ENCODE measurements at regions not wholly inside any gene's neighbourhood (a gene's known extent, or its start where the extent isn't known, plus 50 kb on each side); places are given as distances from the start of the nearest gene placed in this dataset.

- no peak for DNase-seq (ENCODE audit: low read depth in 2 of 3, low spot score in 2 of 3)
Observed at GRCh38 chr1:230517326-230517725, 91.2 kb upstream of the PGBD5 start.

- no peak for DNase-seq (ENCODE audit: low read depth in 2 of 3, low spot score in 2 of 3)
Observed at GRCh38 chr1:230516889-230517288, 90.8 kb upstream of the PGBD5 start.

GRCh38 chr1:230515451-230516145, 89.5 kb upstream of the PGBD5 start:
- DNase-seq (ENCODE audit: low read depth in 2 of 3, low spot score in 2 of 3): no peak

GRCh38 chr1:230510496-230510895, 84.4 kb upstream of the PGBD5 start:
- DNase-seq (ENCODE audit: low read depth in 2 of 3, low spot score in 2 of 3): no peak

- DNase-seq (ENCODE audit: low read depth in 2 of 3, low spot score in 2 of 3): no peak
Observed at GRCh38 chr1:230509281-230509977, 83.3 kb upstream of the PGBD5 start.

- peak in 2 of 3 donors; percentile 14 to 34 for DNase-seq (ENCODE audit: low read depth in 2 of 3, low spot score in 2 of 3)
Observed at GRCh38 chr1:230507666-230508402, 81.7 kb upstream of the PGBD5 start.

GRCh38 chr1:230507236-230507635, 81.1 kb upstream of the PGBD5 start:
- no peak for DNase-seq (ENCODE audit: low read depth in 2 of 3, low spot score in 2 of 3)

- no peak for DNase-seq (ENCODE audit: low read depth in 2 of 3, low spot score in 2 of 3)
Observed at GRCh38 chr1:230506451-230506850, 80.3 kb upstream of the PGBD5 start.

GRCh38 chr1:230504310-230504709, 78.2 kb upstream of the PGBD5 start:
- DNase-seq (ENCODE audit: low read depth in 2 of 3, low spot score in 2 of 3): no peak

GRCh38 chr1:230503726-230504125, 77.6 kb upstream of the PGBD5 start:
- DNase-seq (ENCODE audit: low read depth in 2 of 3, low spot score in 2 of 3): no peak

GRCh38 chr1:230502996-230503395, 76.9 kb upstream of the PGBD5 start:
- DNase-seq (ENCODE audit: low read depth in 2 of 3, low spot score in 2 of 3): no peak

GRCh38 chr1:230502306-230502705, 76.2 kb upstream of the PGBD5 start:
- DNase-seq (ENCODE audit: low read depth in 2 of 3, low spot score in 2 of 3): no peak

GRCh38 chr1:230501849-230502248, 75.7 kb upstream of the PGBD5 start:
- DNase-seq (ENCODE audit: low read depth in 2 of 3, low spot score in 2 of 3): no peak

GRCh38 chr1:230501242-230501641, 75.1 kb upstream of the PGBD5 start:
- no peak for DNase-seq (ENCODE audit: low read depth in 2 of 3, low spot score in 2 of 3)

GRCh38 chr1:230500063-230500462, 73.9 kb upstream of the PGBD5 start:
- DNase-seq (ENCODE audit: low read depth in 2 of 3, low spot score in 2 of 3): no peak

- no peak for DNase-seq (ENCODE audit: low read depth in 2 of 3, low spot score in 2 of 3)
Observed at GRCh38 chr1:230499496-230499895, 73.4 kb upstream of the PGBD5 start.

- no peak for DNase-seq (ENCODE audit: low read depth in 2 of 3, low spot score in 2 of 3)
Observed at GRCh38 chr1:230498704-230499103, 72.6 kb upstream of the PGBD5 start.

- no peak for DNase-seq (ENCODE audit: low read depth in 2 of 3, low spot score in 2 of 3)
Observed at GRCh38 chr1:230496451-230496850, 70.3 kb upstream of the PGBD5 start.

GRCh38 chr1:230495891-230496385, 69.8 kb upstream of the PGBD5 start:
- no peak for DNase-seq (ENCODE audit: low read depth in 2 of 3, low spot score in 2 of 3)

GRCh38 chr1:230495076-230495475, 68.9 kb upstream of the PGBD5 start:
- no peak for DNase-seq (ENCODE audit: low read depth in 2 of 3, low spot score in 2 of 3)

GRCh38 chr1:230494514-230494913, 68.4 kb upstream of the PGBD5 start:
- no peak for DNase-seq (ENCODE audit: low read depth in 2 of 3, low spot score in 2 of 3)

GRCh38 chr1:230494026-230494425, 67.9 kb upstream of the PGBD5 start:
- DNase-seq (ENCODE audit: low read depth in 2 of 3, low spot score in 2 of 3): no peak

Data from hematopoietic multipotent progenitor cell (in vitro differentiated cells).